ENCODE measurements at regions not wholly inside any gene's neighbourhood (a gene's known extent, or its start where the extent isn't known, plus 50 kb on each side); places are given as distances from the start of the nearest gene placed in this dataset.

DNA sequence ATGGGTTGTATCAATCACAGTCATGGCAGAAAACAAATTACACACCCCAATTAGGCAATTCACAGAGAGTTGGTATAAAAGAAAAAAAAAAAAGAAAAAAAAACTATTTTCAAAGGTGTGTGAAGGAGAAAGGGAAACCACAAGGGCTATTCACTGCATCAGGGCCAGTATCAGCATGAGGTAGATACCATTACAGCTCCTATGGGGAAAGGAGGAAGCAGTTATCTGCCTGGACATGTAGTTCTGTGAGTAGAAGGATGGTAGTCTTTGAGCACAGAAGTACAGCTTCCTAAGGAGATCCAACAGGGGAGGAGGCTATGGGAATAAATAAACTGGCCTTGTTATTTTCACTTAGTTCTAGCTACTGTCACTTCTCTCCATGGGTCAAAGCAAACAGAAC, 746.1 kb downstream of the LUZP2 start:
- DNase-seq (ENCODE audit: low read depth, low spot score) (no peak), ATAC-seq (no peak)
- no TSS peak for BruUV-seq (replicated peaks)
- TF ChIP-seq POLR2AphosphoS5 (IDR thresholded peaks at IDR 0.05; ENCODE audit: low read depth, low read length) (no peak), SIN3A (IDR thresholded peaks at IDR 0.05; ENCODE audit: borderline replicate concordance, insufficient read depth, low read depth, low read length) (no peak), TCF7L2 (IDR thresholded peaks at IDR 0.05; ENCODE audit: low read depth, low read length) (no peak)
- TF ChIP-seq, protein P1, sequence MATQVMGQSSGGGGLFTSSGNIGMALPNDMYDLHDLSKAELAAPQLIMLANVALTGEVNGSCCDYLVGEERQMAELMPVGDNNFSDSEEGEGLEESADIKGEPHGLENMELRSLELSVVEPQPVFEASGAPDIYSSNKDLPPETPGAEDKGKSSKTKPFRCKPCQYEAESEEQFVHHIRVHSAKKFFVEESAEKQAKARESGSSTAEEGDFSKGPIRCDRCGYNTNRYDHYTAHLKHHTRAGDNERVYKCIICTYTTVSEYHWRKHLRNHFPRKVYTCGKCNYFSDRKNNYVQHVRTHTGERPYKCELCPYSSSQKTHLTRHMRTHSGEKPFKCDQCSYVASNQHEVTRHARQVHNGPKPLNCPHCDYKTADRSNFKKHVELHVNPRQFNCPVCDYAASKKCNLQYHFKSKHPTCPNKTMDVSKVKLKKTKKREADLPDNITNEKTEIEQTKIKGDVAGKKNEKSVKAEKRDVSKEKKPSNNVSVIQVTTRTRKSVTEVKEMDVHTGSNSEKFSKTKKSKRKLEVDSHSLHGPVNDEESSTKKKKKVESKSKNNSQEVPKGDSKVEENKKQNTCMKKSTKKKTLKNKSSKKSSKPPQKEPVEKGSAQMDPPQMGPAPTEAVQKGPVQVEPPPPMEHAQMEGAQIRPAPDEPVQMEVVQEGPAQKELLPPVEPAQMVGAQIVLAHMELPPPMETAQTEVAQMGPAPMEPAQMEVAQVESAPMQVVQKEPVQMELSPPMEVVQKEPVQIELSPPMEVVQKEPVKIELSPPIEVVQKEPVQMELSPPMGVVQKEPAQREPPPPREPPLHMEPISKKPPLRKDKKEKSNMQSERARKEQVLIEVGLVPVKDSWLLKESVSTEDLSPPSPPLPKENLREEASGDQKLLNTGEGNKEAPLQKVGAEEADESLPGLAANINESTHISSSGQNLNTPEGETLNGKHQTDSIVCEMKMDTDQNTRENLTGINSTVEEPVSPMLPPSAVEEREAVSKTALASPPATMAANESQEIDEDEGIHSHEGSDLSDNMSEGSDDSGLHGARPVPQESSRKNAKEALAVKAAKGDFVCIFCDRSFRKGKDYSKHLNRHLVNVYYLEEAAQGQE (IDR thresholded peaks at IDR 0.05; ENCODE audit: insufficient read depth in 1 of 2, low read depth in 2 of 2, low read length in 1 of 2) = no peak
- TF ChIP-seq, protein P2, sequence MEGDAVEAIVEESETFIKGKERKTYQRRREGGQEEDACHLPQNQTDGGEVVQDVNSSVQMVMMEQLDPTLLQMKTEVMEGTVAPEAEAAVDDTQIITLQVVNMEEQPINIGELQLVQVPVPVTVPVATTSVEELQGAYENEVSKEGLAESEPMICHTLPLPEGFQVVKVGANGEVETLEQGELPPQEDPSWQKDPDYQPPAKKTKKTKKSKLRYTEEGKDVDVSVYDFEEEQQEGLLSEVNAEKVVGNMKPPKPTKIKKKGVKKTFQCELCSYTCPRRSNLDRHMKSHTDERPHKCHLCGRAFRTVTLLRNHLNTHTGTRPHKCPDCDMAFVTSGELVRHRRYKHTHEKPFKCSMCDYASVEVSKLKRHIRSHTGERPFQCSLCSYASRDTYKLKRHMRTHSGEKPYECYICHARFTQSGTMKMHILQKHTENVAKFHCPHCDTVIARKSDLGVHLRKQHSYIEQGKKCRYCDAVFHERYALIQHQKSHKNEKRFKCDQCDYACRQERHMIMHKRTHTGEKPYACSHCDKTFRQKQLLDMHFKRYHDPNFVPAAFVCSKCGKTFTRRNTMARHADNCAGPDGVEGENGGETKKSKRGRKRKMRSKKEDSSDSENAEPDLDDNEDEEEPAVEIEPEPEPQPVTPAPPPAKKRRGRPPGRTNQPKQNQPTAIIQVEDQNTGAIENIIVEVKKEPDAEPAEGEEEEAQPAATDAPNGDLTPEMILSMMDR (IDR thresholded peaks at IDR 0.05) = no peak
- Histone ChIP-seq H3K27me3 (ENCODE audit: control insufficient read depth, insufficient read depth, low read length) (no peaks in the 10 kb centered on the region), H3K36me3 (ENCODE audit: control insufficient read depth, insufficient read depth, low read length) (no peaks in the 10 kb centered on the region), H3K4me1 (ENCODE audit: control insufficient read depth, insufficient read depth, low read length) (no peaks in the 10 kb centered on the region), H3K4me3 (ENCODE audit: low read depth in 2 of 2, low read length in 2 of 2) (no peak overlapping the region), H3K27ac (ENCODE audit: low read length) (no peak overlapping the region), H3K9me3 (ENCODE audit: control insufficient read depth, insufficient read depth, low read depth, low read length) (no peaks in the 10 kb centered on the region)
- ChIA-PET POLR2A (no interaction called here), CTCF (no interaction called here)
- intact Hi-C loops (cut with micrococcal nuclease; ENCODE audit: unreplicated experiment) = no loop called here
- in situ Hi-C loops (cut with HindIII; ENCODE audit: low pct_unique_long_range_greater_than_20kb, low sequenced_read_pairs) = no loop called here

DNA sequence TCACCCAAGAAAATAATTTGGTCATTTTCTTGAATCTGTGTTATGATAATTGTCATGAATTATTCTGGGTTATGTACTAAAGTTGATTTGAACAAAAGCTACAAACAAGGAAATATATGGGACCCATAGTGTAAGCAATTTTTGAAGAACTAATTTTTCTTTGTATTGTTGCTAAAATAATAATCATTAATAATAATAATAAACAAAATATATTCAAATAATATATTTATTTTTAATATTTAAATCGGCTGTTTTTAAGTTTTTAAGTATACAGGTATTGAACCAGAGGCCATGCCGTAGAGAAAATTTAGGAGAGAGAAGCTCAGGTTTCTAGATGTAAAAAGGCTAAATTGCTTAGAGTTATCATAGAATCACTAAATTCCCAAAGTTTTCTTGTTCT, 747.3 kb downstream of the LUZP2 start:
- DNase-seq (ENCODE audit: low read depth, low spot score) = no peak
- Histone ChIP-seq H3K4me3 (ENCODE audit: low read depth in 2 of 2, low read length in 2 of 2) (no peak overlapping the region), H3K9me3 (ENCODE audit: control insufficient read depth, insufficient read depth, low read depth, low read length) (no peaks in the 10 kb centered on the region), H3K27ac (ENCODE audit: low read length) (no peak overlapping the region), H3K4me1 (ENCODE audit: control insufficient read depth, insufficient read depth, low read length) (no peaks in the 10 kb centered on the region), H3K27me3 (ENCODE audit: control insufficient read depth, insufficient read depth, low read length) (no peaks in the 10 kb centered on the region), H3K36me3 (ENCODE audit: control insufficient read depth, insufficient read depth, low read length) (no peaks in the 10 kb centered on the region)
- in situ Hi-C loops (cut with HindIII; ENCODE audit: low pct_unique_long_range_greater_than_20kb, low sequenced_read_pairs) (no loop called here), intact Hi-C loops (cut with micrococcal nuclease; ENCODE audit: unreplicated experiment) (no loop called here)
- POLR2A ChIA-PET = no interaction called here
- CTCF ChIA-PET = no interaction called here
- ATAC-seq = no peak
- BruUV-seq (replicated peaks) = no TSS peak
- TF ChIP-seq TCF7L2 (IDR thresholded peaks at IDR 0.05; ENCODE audit: low read depth, low read length) (no peak), POLR2AphosphoS5 (IDR thresholded peaks at IDR 0.05; ENCODE audit: low read depth, low read length) (no peak)
- TF ChIP-seq, protein P1 (IDR thresholded peaks at IDR 0.05; ENCODE audit: insufficient read depth in 1 of 2, low read depth in 2 of 2, low read length in 1 of 2) = no peak
- TF ChIP-seq, protein P2 (IDR thresholded peaks at IDR 0.05) = no peak
